ENCODE measurements at regions not wholly inside any gene's neighbourhood (a gene's known extent, or its start where the extent isn't known, plus 50 kb on each side); places are given as distances from the start of the nearest gene placed in this dataset.
"Not testable (repeated sequence)": the region's sequence is repeated elsewhere in the genome, so short reads cannot be mapped to it uniquely, and the experiment has no call there.

- no peak for DNase-seq
Observed at GRCh38 chr3:106945435-106945834, 431.8 kb upstream of the CCDC54 start.

GRCh38 chr3:106946866-106947265, 430.4 kb upstream of the CCDC54 start:
- DNase-seq, result no peak

- DNase-seq, result no peak
Observed at GRCh38 chr3:106957029-106957428, 420.2 kb upstream of the CCDC54 start.

- no peak for DNase-seq
Observed at GRCh38 chr3:106962993-106963392, 414.2 kb upstream of the CCDC54 start.

GRCh38 chr3:106963442-106963841, 413.8 kb upstream of the CCDC54 start:
- DNase-seq, result no peak

- no peak for DNase-seq
Observed at GRCh38 chr3:106965307-106965706, 411.9 kb upstream of the CCDC54 start.

- no peak for DNase-seq
Observed at GRCh38 chr3:106969596-106969995, 407.6 kb upstream of the CCDC54 start.

GRCh38 chr3:106981392-106981791, 395.8 kb upstream of the CCDC54 start:
- no peak for DNase-seq

GRCh38 chr3:106985721-106986120, 391.5 kb upstream of the CCDC54 start:
- no peak for DNase-seq

- not testable (repeated sequence) for DNase-seq
Observed at GRCh38 chr3:106998841-106999682, 378.2 kb upstream of the CCDC54 start.

- no peak for DNase-seq
Observed at GRCh38 chr3:107001635-107002034, 375.6 kb upstream of the CCDC54 start.

- DNase-seq, result not testable (repeated sequence)
Observed at GRCh38 chr3:107005352-107005751, 371.9 kb upstream of the CCDC54 start.

GRCh38 chr3:107008213-107008612, 369.0 kb upstream of the CCDC54 start:
- DNase-seq, result no peak

- no peak for DNase-seq
Observed at GRCh38 chr3:107013641-107014040, 363.6 kb upstream of the CCDC54 start.

- peak in 2 of 56 donors; percentile 6 to 16 for DNase-seq
Observed at GRCh38 chr3:107024551-107025026, 352.6 kb upstream of the CCDC54 start.

- DNase-seq, result no peak
Observed at GRCh38 chr3:107025961-107026360, 351.3 kb upstream of the CCDC54 start.

GRCh38 chr3:107028086-107028485, 349.2 kb upstream of the CCDC54 start:
- DNase-seq, result peak in 7 of 56 donors; percentile 2 to 49 (median 20)

GRCh38 chr3:107028626-107029025, 348.6 kb upstream of the CCDC54 start:
- no peak for DNase-seq

- DNase-seq, result no peak
Observed at GRCh38 chr3:107032111-107032510, 345.1 kb upstream of the CCDC54 start.

GRCh38 chr3:107034142-107034541, 343.1 kb upstream of the CCDC54 start:
- no peak for DNase-seq

- no peak for DNase-seq
Observed at GRCh38 chr3:107035176-107035575, 342.1 kb upstream of the CCDC54 start.

GRCh38 chr3:107044677-107045076, 332.6 kb upstream of the CCDC54 start:
- DNase-seq, result no peak

- peak in 37 of 56 donors; percentile 2 to 64 (median 20) for DNase-seq
Observed at GRCh38 chr3:107045791-107046190, 331.4 kb upstream of the CCDC54 start.

Data from amygdala (tissue), 56 donors.